Ovary (tissue), 3 donors: ENCODE measurements at regions not wholly inside any gene's neighbourhood (a gene's known extent, or its start where the extent isn't known, plus 50 kb on each side); places are given as distances from the start of the nearest gene placed in this dataset.

Source experiments
- EP300 ChIP-seq: sonication (generic); formaldehyde crosslinking; IDR thresholded peaks from one replicate; pipeline ENCODE4 v1.6.1; 2017; ENCODE audit warnings: antibody characterized with exemption
- POLR2A ChIP-seq: fragments of 450-650 bp; IDR thresholded peaks from one replicate; pipeline ENCODE4 v1.6.1; 2017; ENCODE audit warnings: antibody characterized with exemption, mild to moderate bottlenecking, moderate library complexity
- TF ChIP-seq, protein P1 (sequence below), 3 donors: fragments of 450-650 bp in 2 of 3; fragments of 200-600 bp in 1 of 3; IDR thresholded peaks; one replicate each; pipeline versions ENCODE4 v1.5.1 to v1.8.0; 2016 to 2022; ENCODE audit warnings: antibody characterized with exemption in 3 of 3, mild to moderate bottlenecking in 1 of 3
- donor health status: DM: no; HTN: no; CAD: no.

- TF ChIP-seq, protein P1, sequence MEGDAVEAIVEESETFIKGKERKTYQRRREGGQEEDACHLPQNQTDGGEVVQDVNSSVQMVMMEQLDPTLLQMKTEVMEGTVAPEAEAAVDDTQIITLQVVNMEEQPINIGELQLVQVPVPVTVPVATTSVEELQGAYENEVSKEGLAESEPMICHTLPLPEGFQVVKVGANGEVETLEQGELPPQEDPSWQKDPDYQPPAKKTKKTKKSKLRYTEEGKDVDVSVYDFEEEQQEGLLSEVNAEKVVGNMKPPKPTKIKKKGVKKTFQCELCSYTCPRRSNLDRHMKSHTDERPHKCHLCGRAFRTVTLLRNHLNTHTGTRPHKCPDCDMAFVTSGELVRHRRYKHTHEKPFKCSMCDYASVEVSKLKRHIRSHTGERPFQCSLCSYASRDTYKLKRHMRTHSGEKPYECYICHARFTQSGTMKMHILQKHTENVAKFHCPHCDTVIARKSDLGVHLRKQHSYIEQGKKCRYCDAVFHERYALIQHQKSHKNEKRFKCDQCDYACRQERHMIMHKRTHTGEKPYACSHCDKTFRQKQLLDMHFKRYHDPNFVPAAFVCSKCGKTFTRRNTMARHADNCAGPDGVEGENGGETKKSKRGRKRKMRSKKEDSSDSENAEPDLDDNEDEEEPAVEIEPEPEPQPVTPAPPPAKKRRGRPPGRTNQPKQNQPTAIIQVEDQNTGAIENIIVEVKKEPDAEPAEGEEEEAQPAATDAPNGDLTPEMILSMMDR (IDR thresholded peaks at IDR 0.05): no peak
- TF ChIP-seq EP300: no peak
- TF ChIP-seq POLR2A: no peak
These were observed 650.0 kb upstream of the ZNF608 start for GRCh38 chr5:125396462-125396861.
